Hypothalamus (tissue), 51 donors: ENCODE measurements at regions not wholly inside any gene's neighbourhood (a gene's known extent, or its start where the extent isn't known, plus 50 kb on each side); places are given as distances from the start of the nearest gene placed in this dataset.
A peak's percentile ranks its signal among the peaks of the same experiment; 100 is the strongest.

ENCODE experiments used
- DNase-seq, 51 donors: peaks; one replicate each; lab custom pipeline; 2025; lab: John Stamatoyannopoulos, UW

DNA sequence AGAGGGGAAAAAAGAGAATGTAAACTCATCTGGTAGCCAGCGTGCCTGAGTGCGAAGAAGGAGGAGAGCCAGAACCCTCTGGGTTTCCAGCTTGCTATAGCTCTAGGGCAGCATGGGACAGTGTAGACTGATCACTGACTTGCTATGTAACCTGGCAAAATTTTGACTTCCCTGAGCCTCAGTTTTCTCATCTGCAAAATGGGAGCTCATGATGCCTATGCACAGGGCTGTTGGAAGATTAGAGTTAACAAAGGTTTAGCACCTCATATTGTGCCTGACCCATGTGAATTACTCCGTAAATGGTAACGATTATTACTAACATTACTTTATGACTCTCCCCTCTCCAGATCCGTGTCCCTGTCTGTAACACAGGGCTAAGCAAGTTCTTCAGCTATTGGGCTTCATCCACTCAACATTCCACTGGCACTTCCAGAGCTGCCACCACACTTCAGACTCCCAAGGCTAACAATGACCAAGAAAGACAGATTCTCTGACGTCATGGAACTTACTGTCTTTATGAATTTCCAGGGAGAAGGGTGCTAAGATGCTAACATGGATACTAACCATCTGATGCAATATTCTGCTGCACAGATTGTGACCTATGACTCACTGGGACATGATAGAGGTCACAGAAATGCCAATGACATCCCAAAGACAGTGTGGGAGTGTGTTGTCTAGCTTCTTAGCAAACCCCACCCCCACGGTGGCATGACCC is 195.2 kb downstream of the TRIM29 start:
- DNase-seq = no peak

GRCh38 chr11:119941636-119942411 is 196.1 kb downstream of the TRIM29 start:
- no peak for DNase-seq

GRCh38 chr11:119941171-119941570 is 196.7 kb downstream of the TRIM29 start:
- DNase-seq = no peak

DNA sequence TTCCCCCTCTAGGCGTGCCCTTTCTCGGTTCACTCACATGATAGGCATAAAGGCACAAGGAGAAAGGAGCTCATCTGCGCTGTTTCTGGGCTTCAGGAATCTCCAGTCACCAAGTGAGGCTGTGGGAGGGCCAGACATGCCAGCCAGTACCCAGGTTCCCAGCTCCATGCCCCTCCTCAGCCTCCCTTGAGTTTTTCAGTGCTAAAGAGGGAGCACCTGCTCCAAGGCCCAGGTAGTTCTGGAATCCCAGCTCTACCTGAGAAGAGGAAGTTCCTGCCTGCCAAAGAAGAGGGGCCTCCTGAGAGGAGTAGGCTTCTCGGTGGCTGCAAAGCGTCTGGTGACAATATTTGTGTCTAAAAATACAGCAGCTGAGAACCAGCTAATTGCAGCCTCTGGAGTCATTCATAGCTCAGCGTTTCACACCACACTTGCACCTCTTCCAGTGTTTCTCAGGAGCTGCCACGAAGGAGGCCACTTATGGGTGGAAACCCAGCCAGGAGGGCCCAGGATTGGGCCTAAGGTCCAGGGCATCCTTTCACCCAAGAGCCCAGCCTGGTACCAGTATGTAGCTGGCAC is 197.4 kb downstream of the TRIM29 start:
- DNase-seq = peak in 1 of 51 donors; percentile 44

DNA sequence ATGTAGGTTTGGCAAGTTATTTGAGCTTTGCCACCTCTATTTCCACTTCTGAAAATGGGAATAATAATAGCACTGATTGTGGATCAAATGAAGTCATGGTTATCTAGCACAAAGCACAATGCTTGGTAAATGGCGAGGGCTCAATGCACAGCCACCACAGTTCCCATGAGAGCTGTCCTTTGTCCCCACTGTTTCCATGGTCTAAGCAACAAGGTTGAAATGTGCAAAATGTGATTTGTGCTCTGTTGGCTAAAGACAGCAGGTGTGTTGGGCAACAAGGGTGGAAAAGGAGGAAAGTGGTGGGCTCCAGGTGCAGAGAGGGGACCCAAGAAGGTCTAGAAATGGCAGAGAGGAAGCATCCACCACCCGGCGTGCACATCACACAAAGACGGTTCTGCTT is 200.5 kb downstream of the TRIM29 start:
- DNase-seq = peak in 8 of 51 donors; percentile 11 to 87 (median 24)

DNA sequence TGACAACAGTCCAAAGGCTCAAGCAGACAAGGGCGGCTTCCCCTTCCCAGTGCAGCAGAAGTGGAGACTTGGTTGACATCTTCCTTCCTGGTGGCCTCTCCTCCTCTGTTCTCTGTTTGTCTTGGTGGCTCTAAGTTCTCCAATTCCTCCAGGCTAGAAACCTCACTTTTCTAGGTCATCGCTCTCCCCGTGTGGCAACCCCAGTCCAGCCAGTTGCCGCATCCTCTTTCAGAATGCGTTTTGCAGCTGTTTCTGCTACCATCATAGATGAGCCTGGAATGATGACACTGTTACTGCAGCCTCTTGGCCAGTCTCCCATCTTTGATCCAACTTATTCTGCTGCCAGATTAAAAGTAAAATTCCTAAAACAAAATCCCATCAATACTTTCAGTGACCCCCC is 201.5 kb downstream of the TRIM29 start:
- DNase-seq = no peak

- DNase-seq = peak in 19 of 51 donors; percentile 11 to 54 (median 31)
These were observed 202.5 kb downstream of the TRIM29 start for GRCh38 chr11:119935349-119935925.

- peak in 2 of 51 donors; percentile 35 to 42 for DNase-seq
These were observed 203.0 kb downstream of the TRIM29 start for GRCh38 chr11:119934866-119935265.

- no peak for DNase-seq
These were observed 203.6 kb downstream of the TRIM29 start for GRCh38 chr11:119934267-119934666.

- DNase-seq = no peak
These were observed 204.3 kb downstream of the TRIM29 start for GRCh38 chr11:119933584-119933983.

GRCh38 chr11:119932828-119933562 is 204.0 kb upstream of the NECTIN1 start:
- no peak for DNase-seq

DNA sequence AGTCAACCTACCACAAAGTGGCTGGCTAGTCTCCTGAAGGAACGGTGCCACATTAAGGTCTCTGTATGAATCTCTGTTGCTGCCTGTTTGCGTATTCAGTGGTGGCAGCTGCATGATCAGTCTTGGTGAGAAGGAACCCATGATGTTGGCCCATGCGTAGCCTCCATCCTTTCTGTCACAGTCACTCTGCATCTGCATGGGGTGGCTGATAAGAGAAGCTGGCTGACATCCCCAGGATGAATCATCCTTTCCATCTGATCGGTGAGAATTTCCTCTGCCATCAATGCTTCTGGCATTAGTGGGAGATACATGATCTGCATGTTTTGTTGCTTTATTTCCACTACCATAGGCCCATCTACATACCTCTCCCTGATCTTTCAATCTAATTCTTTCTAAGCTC is 199.0 kb upstream of the NECTIN1 start:
- DNase-seq = peak in 1 of 51 donors; percentile 31

GRCh38 chr11:119924017-119924416 is 195.0 kb upstream of the NECTIN1 start:
- DNase-seq = no peak

DNA sequence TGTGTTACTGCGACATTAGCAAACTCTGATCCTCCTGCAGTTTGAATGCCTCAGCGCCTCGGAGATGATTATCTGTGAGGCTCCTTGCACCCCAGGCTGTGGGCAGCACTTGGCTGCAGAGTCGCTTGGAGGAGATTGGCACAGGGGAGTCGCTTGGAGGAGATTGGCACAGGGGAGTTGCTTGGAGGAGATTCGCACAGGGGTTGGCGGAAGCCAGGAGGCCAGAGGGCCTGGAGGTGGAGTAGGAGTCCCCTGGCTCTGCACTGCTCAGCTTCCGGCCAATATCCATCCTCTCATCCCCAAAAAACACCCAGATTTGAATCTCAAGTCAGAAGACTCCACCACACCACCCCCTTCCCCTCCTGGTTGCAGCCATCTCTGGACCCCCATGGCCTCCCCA is 192.6 kb upstream of the NECTIN1 start:
- no peak for DNase-seq

- peak in 2 of 51 donors; percentile 8 to 53 for DNase-seq
These were observed 191.8 kb upstream of the NECTIN1 start for GRCh38 chr11:119920666-119921387.

DNA sequence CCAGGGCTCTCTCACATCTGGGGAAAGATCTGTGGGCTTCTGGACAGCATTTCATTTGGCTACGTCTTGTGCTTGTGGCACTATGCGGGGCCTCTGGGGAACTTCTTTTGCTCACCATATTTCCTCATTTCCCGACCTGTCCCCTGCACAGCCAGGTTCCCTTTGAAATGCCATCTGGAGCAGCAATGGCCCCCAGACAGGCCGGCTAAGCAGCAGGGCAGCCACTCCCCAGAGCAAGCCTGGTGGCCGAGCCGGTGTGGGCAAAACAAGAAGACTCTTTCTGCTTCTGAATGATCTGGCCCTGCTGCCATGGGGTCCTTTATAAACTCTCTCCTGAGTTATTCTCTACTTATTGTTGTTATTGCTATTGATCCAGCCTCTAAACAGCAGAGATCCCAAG is 190.7 kb upstream of the NECTIN1 start:
- no peak for DNase-seq

GRCh38 chr11:119918347-119918746 is 189.3 kb upstream of the NECTIN1 start:
- no peak for DNase-seq

- DNase-seq = no peak
These were observed 187.6 kb upstream of the NECTIN1 start for GRCh38 chr11:119916568-119916967.

- peak in 1 of 51 donors; percentile 31 for DNase-seq
These were observed 183.2 kb upstream of the NECTIN1 start for GRCh38 chr11:119912229-119912628.

GRCh38 chr11:119910650-119911049 is 181.7 kb upstream of the NECTIN1 start:
- DNase-seq = no peak
